Keratinocyte (primary cell): ENCODE measurements at regions not wholly inside any gene's neighbourhood (a gene's known extent, or its start where the extent isn't known, plus 50 kb on each side); places are given as distances from the start of the nearest gene placed in this dataset.
"Not testable (repeated sequence)": the region's sequence is repeated elsewhere in the genome, so short reads cannot be mapped to it uniquely, and the experiment has no call there.

Source experiments
- EZH2 ChIP-seq: IDR thresholded peaks from one replicate; pipeline ENCODE4 v1.6.1; 2012; ENCODE audit warnings: inconsistent platforms, mild to moderate bottlenecking, low read length, moderate library complexity
- TF ChIP-seq, protein P1 (sequence below), 3 experiments: IDR thresholded peaks in 1 of 3; conservative IDR thresholded peaks in 1 of 3; optimal IDR thresholded peaks in 1 of 3; 2 replicates in 2 of 3; 3 replicates in 1 of 3; pipeline versions ENCODE3 to v1.5.1; 2011; ENCODE audit warnings: low read length in 3 of 3, mild to moderate bottlenecking in 3 of 3, moderate library complexity in 2 of 3, control low read depth in 1 of 3, inconsistent platforms in 1 of 3; ENCODE audit not compliant: insufficient read depth in 2 of 3; ENCODE audit errors: extremely low read depth in 1 of 3

DNA sequence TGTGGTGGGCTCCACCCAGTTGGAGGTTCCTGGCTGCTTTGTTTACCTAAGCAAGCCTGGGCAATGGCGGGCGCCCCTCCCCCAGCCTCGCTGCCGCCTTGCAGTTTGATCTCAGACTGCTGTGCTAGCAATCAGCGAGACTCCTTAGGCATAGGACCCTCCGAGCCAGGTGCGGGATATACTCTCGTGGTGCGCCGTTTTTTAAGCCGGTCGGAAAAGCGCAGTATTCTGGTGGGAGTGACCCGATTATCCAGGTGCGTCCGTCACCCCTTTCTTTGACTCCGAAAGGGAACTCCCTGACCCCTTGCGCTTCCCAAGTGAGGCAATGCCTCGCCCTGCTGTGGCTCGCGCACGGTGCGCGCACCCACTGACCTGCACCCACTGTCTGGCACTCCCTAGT lies 1719.9 kb downstream of the BRINP3 start:
- TF ChIP-seq, protein P1, sequence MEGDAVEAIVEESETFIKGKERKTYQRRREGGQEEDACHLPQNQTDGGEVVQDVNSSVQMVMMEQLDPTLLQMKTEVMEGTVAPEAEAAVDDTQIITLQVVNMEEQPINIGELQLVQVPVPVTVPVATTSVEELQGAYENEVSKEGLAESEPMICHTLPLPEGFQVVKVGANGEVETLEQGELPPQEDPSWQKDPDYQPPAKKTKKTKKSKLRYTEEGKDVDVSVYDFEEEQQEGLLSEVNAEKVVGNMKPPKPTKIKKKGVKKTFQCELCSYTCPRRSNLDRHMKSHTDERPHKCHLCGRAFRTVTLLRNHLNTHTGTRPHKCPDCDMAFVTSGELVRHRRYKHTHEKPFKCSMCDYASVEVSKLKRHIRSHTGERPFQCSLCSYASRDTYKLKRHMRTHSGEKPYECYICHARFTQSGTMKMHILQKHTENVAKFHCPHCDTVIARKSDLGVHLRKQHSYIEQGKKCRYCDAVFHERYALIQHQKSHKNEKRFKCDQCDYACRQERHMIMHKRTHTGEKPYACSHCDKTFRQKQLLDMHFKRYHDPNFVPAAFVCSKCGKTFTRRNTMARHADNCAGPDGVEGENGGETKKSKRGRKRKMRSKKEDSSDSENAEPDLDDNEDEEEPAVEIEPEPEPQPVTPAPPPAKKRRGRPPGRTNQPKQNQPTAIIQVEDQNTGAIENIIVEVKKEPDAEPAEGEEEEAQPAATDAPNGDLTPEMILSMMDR (optimal IDR thresholded peaks at IDR 0.05 in 1 of 3, IDR thresholded peaks at IDR 0.05 in 1 of 3, conservative IDR thresholded peaks at IDR 0.05 in 1 of 3; ENCODE audit: extremely low read depth in 1 of 3, insufficient read depth in 2 of 3, low read length in 3 of 3) = not testable (repeated sequence)
- not testable (repeated sequence) for TF ChIP-seq EZH2
